NCI-H1694 (cell line): ENCODE measurements at regions not wholly inside any gene's neighbourhood (a gene's known extent, or its start where the extent isn't known, plus 50 kb on each side); places are given as distances from the start of the nearest gene placed in this dataset.
"Not testable (repeated sequence)": the region's sequence is repeated elsewhere in the genome, so short reads cannot be mapped to it uniquely, and the experiment has no call there.

Experiments
- DNase-seq: peaks from one replicate; lab custom pipeline; 2025; lab: John Stamatoyannopoulos, UW

DNA sequence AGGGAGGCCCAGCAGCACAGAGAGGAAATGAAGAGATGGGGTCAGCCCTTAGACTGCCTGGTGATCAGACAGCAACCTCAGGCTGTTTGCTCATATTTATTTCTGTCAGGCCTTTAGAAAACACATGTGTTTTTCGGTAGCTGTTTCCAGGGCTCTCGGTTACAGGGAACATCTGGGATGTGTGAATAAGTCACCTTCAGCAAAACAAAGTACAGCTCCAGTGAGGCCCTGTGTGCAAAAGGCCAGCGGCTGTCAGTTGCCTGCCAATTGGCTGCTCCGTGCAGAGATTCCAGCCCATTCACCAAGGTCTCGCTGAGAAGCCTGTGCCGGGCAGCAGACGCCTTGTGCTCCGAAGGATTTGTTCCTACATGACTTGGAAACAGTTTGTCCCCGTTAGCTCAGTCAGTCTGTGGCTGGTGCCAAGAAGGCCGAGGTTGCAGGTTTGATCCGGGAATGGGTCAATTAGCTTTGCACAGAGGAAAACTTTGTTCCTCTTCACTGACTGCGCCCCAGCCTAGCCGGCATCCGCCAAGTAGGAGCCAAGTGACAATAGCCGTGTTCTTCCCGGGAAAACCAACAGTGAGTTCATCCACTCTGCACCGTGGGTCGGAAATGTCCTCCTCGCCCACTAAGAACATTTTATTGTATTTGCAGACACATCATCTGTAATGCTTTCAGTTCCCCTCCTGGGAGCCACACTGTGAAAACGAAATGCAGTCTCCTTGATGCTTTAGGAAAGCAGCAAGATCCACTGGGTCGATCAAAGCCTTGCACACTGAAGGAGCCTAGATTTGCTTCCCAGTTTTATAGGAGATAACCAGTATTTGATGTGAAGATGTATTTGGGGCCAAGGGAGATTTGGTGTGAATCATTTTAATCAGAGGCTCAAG lies 315.4 kb upstream of the CDYL start:
- DNase-seq, result no peak

DNA sequence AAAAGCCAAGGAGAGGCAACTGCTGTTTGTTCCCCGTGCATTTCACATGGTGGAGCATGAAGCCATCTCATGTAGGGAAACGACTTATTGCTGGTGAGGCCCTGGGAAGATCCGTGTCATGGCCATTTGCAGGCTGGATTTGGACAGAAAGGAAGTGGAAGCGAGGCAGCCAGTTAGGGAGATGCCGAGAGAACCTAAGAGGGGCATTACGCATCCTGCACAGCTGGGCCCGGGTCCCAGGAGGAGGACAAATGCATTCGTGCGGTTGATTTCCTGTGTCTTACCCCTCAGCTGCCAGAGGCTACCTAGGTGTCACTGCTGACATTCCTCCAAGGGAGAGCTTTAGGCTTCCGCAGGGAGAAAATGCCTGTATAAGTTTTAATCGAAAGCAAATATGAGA lies 316.2 kb upstream of the CDYL start:
- no peak for DNase-seq

DNA sequence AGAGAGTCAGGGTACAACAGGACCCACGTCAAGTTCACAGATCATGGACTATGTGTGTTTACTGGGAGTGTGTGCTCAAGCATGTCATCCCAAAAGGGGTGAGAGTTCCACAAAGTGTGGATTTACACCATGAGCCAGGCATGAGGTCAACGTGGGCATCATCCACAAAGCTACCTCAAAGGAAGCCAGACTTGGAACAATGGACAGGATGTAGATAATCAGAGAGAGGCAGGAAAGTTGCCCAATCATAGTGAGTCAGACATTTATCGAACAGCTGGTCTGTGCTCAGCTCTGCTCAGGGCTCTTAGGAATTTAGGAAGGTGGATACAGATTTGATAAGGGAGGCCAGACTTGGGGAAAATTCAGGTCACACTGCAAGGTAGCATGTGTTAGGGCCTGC lies 317.2 kb upstream of the CDYL start:
- DNase-seq, result no peak

DNA sequence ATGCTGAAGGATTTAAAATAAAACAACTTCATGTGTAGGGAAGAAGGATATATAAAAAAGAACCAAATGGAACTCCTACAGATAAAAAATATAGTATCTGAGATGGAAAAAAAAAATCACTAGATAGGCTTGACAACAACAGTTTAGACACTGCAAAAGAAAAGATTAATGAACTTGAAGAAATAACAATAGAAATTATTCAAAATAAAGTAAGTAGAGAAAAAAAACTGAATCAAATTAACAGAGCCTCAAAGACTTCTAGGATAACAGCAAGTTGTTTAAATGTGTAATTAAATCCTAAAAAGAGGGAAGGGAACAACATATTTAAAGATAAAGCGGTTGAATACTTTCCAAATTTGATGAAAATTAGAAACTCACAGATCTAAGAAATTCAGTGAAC lies 316.3 kb upstream of the ECI2 start:
- DNase-seq, result no peak

DNA sequence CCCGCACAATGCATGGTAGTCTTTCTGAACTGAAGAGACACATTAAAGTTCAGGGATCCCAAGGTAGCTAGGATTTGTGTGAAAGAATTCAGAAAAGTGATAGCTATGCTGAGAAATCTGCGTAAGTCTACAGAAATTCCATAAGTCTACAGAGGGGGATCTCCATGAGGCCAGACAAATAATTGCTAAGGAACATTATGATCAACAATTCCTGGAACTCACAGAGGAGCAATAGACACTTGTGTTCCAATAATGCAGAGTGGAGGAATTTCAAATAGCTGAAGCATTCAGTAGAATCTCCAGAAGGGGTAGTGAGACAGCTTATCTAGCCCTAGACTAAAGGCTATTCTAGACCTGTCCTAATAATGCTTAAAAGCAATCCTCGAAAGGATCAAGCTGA lies 315.7 kb upstream of the ECI2 start:
- no peak for DNase-seq

DNA sequence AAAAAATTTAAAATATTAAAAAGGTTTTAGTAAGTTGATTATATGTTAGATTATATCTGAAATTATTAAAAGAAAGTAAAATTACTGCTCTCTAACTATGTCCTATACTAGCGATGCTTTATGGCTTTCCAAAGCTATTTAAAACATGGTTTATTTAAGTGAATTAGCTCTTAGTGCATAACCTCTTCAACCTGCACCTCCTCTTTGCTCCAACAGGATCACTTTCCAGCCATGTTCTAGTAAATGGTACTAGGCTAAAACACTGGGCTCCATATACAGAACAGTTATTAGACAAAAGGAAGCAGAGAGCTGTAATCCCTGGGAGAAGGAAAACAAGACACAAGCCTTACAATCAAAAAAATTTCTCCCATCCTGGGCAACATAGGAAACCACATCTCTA lies 314.9 kb upstream of the ECI2 start:
- no peak for DNase-seq

DNA sequence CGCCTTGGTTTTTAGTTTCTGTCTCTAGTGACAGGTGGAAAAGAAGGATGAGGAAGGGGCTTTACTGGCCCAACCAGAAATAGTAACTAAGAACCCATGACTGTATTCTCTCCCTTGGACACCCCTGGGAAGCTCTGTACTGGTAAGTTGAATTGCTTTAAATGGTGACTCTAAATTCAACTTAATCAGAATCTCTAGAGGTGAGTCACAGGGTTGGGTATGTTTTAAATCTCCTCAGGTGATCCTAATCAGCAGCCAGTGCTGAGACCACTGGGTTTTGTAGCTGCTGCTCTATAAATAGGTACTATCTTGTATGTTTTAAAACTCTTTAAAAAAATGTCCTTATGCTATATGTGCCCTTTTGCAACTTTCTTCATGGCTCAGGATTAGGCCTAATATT lies 314.0 kb upstream of the ECI2 start:
- DNase-seq, result no peak

DNA sequence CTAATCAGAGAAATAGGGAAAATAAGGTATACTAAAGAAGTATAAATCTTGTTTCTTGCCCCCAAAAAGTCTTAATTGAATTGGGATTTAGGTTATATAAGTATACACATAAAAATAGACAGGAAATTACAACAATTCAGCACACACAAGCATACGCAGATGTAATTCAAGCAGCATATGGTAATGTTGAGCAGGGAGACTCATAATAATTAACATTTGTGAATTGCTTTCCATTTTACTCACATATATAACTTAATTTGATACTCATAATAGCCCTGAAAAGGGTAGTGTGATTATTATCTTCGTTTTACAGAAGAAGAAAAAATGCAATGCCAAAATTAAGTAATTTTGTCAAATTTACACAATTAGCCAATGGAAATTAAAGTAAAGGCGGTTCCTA lies 313.5 kb upstream of the ECI2 start:
- no peak for DNase-seq

DNA sequence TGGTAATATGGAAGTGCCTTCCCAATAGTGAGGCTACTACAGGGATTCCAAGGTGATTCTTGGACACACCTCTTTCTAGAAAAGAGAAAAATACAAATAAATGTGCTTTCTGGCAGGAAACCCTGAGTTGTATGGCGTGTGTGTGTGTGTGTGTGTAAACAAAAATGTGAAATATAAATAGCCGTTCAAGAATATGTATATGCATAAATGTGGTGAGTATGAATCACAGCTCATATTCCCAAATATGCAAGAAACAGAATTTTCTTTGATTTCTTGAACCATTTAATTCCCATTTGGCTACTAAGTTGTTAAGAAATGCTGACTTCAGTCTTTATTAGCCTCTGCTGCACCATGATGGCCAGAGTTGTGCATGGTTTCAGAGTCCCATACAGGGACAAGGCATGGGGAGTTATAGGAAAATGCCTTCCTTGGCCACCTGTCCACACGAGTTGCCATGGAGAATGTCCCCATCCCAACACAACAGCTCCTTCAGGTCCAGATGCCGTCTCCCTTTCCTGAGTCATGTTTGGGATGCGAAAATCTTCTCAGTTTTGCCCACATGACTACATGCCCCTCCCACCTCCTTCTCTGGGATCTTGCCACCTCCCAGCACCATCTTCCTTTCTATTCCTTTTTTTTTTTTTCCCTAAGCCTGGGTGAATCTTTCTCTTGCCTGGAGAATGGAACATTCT lies 312.4 kb upstream of the ECI2 start:
- no peak for DNase-seq

DNA sequence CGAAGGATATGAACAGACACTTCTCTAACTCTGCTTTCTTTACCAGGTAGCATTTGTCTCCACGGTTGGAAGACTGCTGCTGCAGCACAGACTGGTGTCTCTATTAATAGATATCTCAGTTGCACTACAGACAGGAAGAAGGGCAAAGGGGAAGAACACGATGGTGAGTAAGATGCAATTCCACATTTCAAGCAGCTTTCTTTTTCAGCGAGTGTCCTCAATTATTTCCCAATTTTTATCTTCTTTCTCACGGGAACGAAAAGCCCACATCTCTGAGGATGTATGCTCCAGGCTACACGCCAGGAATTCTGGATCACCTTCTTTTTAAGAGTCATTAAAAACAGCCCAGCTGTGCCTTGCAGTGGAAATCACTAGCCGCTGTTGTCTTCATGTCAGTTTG lies 311.6 kb upstream of the ECI2 start:
- DNase-seq, result no peak

DNA sequence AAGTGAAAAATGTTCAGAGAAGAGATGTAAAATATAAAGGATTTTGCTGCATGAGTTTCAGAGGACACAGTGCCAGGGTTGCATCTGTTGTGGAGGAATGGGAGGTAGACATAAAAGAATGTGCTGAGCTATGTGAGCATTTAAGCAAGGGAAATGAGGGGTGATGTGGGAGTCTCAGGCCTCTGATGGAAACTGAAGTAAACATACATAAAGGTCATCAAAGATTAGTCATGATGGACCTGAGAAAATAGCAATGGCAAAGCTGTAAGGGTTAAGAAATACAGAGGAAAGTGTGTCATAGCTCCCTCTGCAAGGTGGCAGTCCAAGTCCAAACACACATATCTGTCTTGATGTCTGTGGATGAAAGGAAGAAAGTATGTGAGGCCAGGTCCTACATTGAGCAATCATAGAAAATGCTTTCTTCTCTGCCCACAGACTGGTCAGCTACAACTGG lies 306.6 kb upstream of the ECI2 start:
- DNase-seq, result no peak

DNA sequence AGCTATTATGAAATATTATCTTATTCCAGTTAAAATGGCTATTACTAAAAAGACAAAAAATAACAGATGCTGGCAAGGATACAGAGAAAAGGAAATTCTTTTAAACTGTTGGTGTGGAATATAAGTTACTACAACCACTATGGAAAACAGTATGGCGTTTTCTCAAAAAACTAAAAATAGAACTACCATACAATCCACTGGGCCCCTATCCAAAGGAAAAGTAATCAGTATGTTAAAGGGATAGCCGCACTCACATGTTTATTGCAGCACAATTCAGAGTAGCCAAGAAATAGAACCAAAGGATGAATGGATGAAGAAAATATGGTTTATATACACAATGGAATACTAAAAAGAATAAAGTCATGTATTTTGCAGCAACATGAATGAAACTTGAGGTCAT lies 303.8 kb upstream of the ECI2 start:
- DNase-seq, result no peak

DNA sequence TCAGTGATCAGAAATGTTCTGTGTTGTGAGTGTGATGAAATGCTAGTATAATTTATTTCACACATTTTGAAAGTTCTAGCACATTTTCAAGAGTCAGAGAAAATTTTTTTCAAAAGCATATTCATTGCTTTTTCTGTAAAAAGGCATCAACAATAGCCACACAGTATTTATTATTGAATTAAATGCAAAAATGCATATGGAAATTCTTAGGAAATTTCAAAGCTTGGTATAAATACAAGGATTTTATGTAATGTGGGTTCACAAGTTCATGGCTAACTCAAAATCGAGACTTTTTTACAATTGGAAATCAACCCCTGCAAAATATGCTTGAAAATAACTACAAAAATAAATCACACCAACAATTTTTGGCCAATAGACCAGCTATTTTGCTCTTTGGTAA lies 302.0 kb upstream of the ECI2 start:
- no peak for DNase-seq

DNA sequence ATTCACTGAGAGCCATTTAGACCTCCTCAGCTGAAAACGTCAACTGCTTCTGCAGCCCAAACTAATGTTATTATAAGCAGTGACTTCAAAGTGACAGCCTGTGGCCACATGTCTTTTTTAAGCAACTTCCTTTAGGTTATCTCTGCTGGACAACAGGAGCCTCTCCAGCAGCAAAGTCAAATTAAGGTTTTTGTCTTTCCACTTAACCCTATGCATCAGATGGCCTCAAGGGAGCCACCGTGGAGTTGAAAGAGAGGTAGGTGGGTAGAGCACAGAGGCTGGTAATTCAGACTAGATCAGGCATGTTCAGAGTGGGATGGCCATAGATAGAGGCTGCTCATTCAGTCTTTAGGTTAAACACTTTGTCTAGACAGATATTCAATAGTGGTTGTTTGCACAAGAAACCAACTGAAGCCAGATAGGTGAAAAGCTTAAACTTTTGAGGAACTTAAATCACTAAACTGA lies 300.6 kb upstream of the ECI2 start:
- DNase-seq, result no peak

DNA sequence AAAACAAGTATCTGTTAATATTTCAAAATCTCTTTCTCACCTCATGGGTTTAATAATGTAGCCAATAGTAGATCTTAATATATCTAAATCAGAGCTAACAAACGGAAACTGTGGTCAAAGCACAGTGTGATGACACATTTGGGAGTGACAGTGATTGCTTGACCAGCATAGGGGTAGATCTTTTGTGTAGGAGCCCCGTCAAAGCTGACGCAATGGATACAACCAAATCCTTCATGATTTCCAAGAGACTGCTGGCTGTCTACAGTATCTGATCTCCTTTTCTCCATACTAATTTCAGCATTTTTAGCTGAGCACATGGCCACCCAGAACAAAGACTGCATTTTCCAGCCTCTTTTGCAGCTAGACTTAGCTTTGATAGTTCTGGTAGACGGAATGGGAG lies 299.3 kb upstream of the ECI2 start:
- no peak for DNase-seq

DNA sequence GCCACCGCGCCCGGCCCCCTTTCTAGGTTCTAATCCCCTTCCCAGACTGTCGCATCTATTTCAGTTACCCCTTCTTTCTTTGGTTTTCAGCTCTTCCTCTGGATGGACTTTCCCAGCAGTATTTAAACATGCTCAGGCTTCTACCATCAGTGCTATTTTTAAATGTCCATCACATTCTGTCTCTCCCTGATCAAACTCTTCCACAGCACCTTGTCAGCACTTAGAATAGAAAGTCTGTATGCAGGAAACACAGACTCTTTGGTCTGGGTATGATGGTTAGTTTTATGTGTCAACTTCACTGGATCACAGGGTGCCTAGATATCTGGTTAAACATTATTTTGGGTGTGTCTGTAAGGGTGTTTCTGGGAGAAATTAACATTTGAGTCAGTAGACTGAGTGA lies 297.8 kb upstream of the ECI2 start:
- DNase-seq, result no peak

DNA sequence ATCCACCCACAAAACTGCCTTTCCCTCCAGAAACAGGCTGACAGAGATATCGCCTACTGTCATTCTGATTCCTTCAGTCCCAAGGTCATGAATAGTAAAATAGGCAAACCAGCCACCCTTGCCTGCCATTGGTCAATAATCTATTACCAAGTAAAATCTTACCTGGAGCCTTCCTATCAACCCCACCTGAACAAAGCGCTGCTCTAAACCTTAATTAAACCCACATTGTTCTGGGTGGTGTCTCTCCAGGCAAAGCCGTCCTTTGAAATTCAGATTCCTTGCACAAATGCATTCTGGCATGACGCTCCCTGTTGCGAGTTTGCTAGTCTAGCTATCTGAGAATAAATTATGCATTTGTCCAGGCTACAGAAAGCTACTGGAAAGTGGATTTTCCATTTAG lies 291.6 kb upstream of the ECI2 start:
- no peak for DNase-seq

DNA sequence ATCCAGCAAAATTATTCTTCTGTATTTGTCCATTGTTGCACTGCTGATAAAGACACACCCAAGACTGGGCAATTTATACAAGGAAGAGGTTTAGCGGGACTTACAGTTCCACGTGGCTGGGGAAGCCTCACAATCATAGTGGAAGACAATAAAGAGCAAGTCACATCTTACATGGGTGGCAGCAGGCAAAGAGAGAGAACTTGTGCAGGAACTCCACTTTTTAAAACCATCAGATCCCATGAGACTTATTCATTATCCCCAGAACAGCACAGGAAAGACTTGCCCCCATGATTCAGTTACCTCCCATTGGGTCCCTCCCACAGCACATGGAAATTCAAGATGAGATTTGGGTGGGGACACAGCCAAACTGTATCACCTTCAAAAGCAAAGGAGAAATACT lies 286.5 kb upstream of the ECI2 start:
- DNase-seq, result no peak

DNA sequence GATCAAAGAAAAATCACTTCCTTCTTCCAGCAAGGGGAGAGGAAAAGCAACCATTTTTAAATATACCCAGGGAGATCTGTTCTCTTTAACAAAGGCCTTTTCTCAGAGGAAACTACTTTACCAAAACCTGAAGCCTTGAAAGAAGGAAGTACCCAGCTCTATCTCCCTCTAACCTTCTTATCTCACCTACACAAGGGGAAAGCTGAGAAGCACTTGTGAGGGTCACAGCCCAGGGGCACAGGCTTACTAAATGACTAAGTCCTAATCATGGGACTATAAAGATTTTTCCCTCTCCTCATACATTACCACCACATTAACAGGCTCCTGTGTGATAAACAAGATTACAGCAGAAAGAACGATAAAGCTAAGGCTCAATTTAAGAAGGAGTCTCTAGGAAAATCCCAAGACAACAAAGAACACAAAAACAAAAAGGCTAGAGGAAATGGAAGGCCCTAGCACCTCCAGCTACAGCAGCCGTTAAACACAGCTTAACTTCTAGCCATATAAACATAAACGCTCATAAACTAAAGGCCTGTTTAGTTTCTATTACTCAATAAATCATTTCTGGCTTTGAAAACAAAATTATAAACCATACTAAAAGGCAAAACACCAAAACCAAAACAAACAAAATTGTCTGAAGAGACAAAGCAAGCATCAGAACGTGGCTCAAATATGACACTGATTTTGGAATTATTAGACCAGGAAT lies 284.9 kb upstream of the ECI2 start:
- no peak for DNase-seq

DNA sequence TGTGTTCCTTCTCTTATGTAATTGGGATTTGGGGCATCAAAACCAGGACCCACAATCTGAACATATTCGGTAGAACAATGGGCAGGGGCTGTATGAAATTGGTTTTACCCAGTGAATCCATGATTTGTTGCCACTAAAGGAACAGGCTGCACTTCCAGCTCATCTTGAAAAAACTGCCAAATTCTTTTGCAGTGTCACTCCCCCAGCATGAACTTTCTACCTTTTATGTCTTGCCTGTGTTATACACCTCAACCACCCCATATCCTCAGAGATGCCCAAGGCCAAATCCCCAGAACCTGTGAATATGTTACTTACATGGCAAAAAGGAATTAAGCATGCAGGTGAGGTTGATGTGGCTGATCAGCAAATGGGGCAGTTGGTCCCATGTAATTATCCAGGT lies 280.2 kb upstream of the ECI2 start:
- DNase-seq, result no peak

DNA sequence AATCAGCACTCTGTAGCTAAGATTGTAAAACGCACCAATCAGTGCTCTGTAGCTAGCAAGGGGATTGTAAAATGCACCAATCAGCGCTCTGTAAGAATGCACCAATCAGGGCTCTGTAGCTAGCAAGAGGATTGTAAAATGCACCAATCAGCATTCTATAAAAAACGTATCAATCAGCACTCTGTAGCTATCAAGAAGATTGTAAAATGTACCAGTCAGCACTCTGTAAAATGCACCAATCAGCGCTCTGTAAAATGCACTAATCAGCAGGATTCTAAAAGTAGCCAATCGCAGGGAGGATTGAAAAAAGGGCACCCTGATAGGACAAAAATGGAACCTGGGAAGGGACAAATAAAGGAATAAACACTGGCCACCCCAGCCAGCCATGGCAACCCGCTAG lies 278.7 kb upstream of the ECI2 start:
- DNase-seq, result not testable (repeated sequence)

DNA sequence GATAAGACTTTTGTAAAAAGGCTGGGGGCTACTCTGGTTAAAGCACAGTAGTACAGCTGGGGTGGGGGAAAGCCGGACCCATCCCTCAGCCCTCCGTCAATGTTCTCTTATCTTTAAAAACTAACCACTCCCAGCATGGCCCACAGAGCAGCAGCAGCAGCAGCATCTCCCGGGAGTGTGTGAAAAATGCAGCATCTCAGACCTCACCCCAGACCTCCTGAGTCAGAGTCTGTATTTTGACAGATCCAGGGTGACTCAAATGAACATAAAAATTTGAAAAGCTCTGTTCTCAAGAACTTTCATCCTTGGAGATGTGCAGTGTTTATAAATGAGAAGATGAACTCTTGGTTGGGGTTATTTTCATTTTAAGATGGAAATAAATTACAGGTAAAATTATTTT lies 277.7 kb upstream of the ECI2 start:
- DNase-seq, result no peak

DNA sequence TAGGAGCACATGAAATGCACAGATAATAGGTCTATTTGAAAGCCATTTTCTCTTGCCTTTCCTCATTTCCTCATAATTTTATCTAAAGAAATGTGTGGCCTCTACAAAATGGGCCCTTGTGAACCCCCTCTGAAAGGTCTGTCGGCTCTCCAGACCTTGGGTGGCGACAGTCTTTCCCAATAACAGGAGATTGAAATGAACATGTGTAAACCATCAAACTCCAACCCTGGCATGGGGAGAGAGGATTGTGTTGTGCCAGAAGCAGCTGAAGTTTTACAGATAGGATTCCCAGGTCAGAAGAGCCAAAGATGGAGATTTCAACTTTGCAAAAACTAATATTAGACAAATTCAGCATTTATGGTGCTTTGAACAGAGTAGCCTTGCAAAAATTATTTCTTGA lies 277.1 kb upstream of the ECI2 start:
- DNase-seq, result no peak
